NCI-H2171 (cell line): ENCODE measurements at regions not wholly inside any gene's neighbourhood (a gene's known extent, or its start where the extent isn't known, plus 50 kb on each side); places are given as distances from the start of the nearest gene placed in this dataset.
"Not testable (repeated sequence)": the region's sequence is repeated elsewhere in the genome, so short reads cannot be mapped to it uniquely, and the experiment has no call there.

Source experiments
- DNase-seq: peaks from one replicate; lab custom pipeline; 2025; lab: John Stamatoyannopoulos, UW

- no peak for DNase-seq
Observed at GRCh38 chr7:106523482-106523881, 137.5 kb downstream of the CCDC71L start.

GRCh38 chr7:106522696-106523095 is 138.3 kb downstream of the CCDC71L start:
- no peak for DNase-seq

- DNase-seq: no peak
Observed at GRCh38 chr7:106521541-106521940, 139.4 kb downstream of the CCDC71L start.

GRCh38 chr7:106520962-106521514 is 139.9 kb downstream of the CCDC71L start:
- no peak for DNase-seq

- DNase-seq: no peak
Observed at GRCh38 chr7:106518967-106519366, 142.0 kb downstream of the CCDC71L start.

GRCh38 chr7:106518239-106518638 is 142.7 kb downstream of the CCDC71L start:
- DNase-seq: no peak

GRCh38 chr7:106517508-106517907 is 143.4 kb downstream of the CCDC71L start:
- DNase-seq: no peak

- no peak for DNase-seq
Observed at GRCh38 chr7:106515321-106515720, 145.6 kb downstream of the CCDC71L start.

GRCh38 chr7:106514881-106515280 is 146.1 kb downstream of the CCDC71L start:
- no peak for DNase-seq

GRCh38 chr7:106512217-106512616 is 148.7 kb downstream of the CCDC71L start:
- DNase-seq: no peak

GRCh38 chr7:106504645-106505044 is 156.3 kb downstream of the CCDC71L start:
- no peak for DNase-seq

GRCh38 chr7:106504207-106504606 is 156.8 kb downstream of the CCDC71L start:
- no peak for DNase-seq

GRCh38 chr7:106503626-106504025 is 157.3 kb downstream of the CCDC71L start:
- DNase-seq: no peak

GRCh38 chr7:106501605-106502580 is 159.1 kb downstream of the CCDC71L start:
- no peak for DNase-seq

- no peak for DNase-seq
Observed at GRCh38 chr7:106499897-106500296, 161.1 kb downstream of the CCDC71L start.

- not testable (repeated sequence) for DNase-seq
Observed at GRCh38 chr7:106498005-106498404, 163.0 kb downstream of the CCDC71L start.

GRCh38 chr7:106493041-106493731 is 167.8 kb downstream of the CCDC71L start:
- no peak for DNase-seq

- no peak for DNase-seq
Observed at GRCh38 chr7:106488465-106488864, 172.5 kb downstream of the CCDC71L start.

- DNase-seq: no peak
Observed at GRCh38 chr7:106487892-106488291, 173.1 kb downstream of the CCDC71L start.

- no peak for DNase-seq
Observed at GRCh38 chr7:106486331-106486730, 174.6 kb downstream of the CCDC71L start.

- DNase-seq: no peak
Observed at GRCh38 chr7:106485919-106486318, 175.0 kb downstream of the CCDC71L start.

- DNase-seq: no peak
Observed at GRCh38 chr7:106485031-106485551, 175.9 kb downstream of the CCDC71L start.

GRCh38 chr7:106484562-106484961 is 176.4 kb downstream of the CCDC71L start:
- DNase-seq: no peak
